ENCODE measurements at regions not wholly inside any gene's neighbourhood (a gene's known extent, or its start where the extent isn't known, plus 50 kb on each side); places are given as distances from the start of the nearest gene placed in this dataset.

DNA sequence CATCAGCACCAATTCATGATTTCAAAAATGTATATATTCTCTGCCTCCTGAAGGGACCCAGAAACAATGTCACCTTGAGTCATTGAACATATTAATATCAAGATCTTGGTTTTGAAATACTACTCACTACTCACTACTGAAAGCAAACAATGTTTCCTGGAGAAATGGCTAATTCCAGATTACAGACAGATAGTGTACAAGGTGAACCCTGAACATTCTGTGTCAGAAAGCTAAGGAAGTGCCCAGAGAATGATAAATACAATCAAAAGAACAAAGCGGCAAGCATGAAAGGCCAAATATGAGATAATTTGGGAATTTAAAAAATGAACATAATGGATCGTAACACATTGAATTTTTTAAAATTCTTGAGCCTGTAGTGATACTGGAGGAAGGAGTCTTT lies 101.5 kb upstream of the TENT5A start:
- no peak overlapping the region for H3K4me3 Mint-ChIP-seq
- 95% methylated on average over 2 of the region's 2 CpGs for WGBS (ENCODE audit: insufficient coverage)
- H3K4me1 ChIP-seq (ENCODE audit: control insufficient read depth, insufficient read depth, low read length): no peaks in the 10 kb centered on the region
- H3K9me3 Mint-ChIP-seq: no peaks in the 10 kb centered on the region
- no peaks in the 10 kb centered on the region for H3K36me3 Mint-ChIP-seq
- intact Hi-C loops (cut with micrococcal nuclease): no loop called here
- H3K36me3 ChIP-seq (ENCODE audit: control insufficient read depth, insufficient read depth, low read length): no peaks in the 10 kb centered on the region
- no peak overlapping the region for H3K4me3 ChIP-seq (ENCODE audit: low read length)
- H3K27ac Mint-ChIP-seq: no peak overlapping the region
- no peaks in the 10 kb centered on the region for H3K27me3 ChIP-seq (ENCODE audit: control insufficient read depth, insufficient read depth, low read length)
- ATAC-seq (no peak), DNase-seq (no peak)
- no peaks in the 10 kb centered on the region for H3K9me3 ChIP-seq (ENCODE audit: control insufficient read depth, insufficient read depth, low read length)
- H3K27ac ChIP-seq (ENCODE audit: low read length): no peak overlapping the region
- TF ChIP-seq, protein P1, sequence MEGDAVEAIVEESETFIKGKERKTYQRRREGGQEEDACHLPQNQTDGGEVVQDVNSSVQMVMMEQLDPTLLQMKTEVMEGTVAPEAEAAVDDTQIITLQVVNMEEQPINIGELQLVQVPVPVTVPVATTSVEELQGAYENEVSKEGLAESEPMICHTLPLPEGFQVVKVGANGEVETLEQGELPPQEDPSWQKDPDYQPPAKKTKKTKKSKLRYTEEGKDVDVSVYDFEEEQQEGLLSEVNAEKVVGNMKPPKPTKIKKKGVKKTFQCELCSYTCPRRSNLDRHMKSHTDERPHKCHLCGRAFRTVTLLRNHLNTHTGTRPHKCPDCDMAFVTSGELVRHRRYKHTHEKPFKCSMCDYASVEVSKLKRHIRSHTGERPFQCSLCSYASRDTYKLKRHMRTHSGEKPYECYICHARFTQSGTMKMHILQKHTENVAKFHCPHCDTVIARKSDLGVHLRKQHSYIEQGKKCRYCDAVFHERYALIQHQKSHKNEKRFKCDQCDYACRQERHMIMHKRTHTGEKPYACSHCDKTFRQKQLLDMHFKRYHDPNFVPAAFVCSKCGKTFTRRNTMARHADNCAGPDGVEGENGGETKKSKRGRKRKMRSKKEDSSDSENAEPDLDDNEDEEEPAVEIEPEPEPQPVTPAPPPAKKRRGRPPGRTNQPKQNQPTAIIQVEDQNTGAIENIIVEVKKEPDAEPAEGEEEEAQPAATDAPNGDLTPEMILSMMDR (IDR thresholded peaks at IDR 0.05): no peak
- no peaks in the 10 kb centered on the region for H3K4me1 Mint-ChIP-seq
- peaks cover 0 to 4% of the 10 kb centered on the region in 2 donors for H3K27me3 Mint-ChIP-seq (ENCODE audit: low read depth in 2 of 2)

DNA sequence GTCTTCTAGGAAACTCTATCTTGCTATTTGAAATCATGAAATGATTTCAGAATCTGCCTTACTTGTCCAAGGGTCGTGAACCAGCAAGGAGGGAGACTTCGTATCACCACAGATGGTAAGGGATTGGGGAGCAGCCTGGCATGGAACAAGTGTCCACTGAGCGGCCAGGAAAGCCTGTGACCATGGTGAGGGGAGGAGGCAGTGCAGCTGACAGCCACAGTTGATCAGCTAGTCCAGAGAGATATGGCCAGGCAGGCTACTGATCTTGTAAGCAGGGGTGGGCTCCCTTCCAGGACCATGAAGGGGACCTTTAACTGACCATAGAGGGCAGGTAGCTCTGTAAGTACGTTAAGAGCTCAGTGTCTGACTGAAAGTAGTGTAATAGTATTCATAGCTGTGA lies 96.8 kb upstream of the TENT5A start:
- Mint-ChIP-seq H3K36me3 (no peaks in the 10 kb centered on the region), H3K4me1 (no peaks in the 10 kb centered on the region), H3K4me3 (no peak overlapping the region), H3K9me3 (peaks cover 0 to 2% of the 10 kb centered on the region in 2 donors), H3K27me3 (ENCODE audit: low read depth in 2 of 2) (peaks cover 0 to 4% of the 10 kb centered on the region in 2 donors), H3K27ac (no peak overlapping the region)
- TF ChIP-seq, protein P1 (IDR thresholded peaks at IDR 0.05): no peak
- Histone ChIP-seq H3K27ac (ENCODE audit: low read length) (no peak overlapping the region), H3K4me1 (ENCODE audit: control insufficient read depth, insufficient read depth, low read length) (no peaks in the 10 kb centered on the region), H3K27me3 (ENCODE audit: control insufficient read depth, insufficient read depth, low read length) (no peaks in the 10 kb centered on the region), H3K4me3 (ENCODE audit: low read length) (no peak overlapping the region), H3K9me3 (ENCODE audit: control insufficient read depth, insufficient read depth, low read length) (no peaks in the 10 kb centered on the region), H3K36me3 (ENCODE audit: control insufficient read depth, insufficient read depth, low read length) (no peaks in the 10 kb centered on the region)
- intact Hi-C loops (cut with micrococcal nuclease): no loop called here
- WGBS (ENCODE audit: insufficient coverage): 84% methylated on average over 4 of the region's 4 CpGs
- DNase-seq (no peak), ATAC-seq (no peak)

GRCh38 chr6:81847866-81848265 lies 95.4 kb upstream of the TENT5A start:
- no peak for DNase-seq
- no peak overlapping the region for H3K4me3 Mint-ChIP-seq
- Histone ChIP-seq H3K4me1 (ENCODE audit: control insufficient read depth, insufficient read depth, low read length) (no peaks in the 10 kb centered on the region), H3K9me3 (ENCODE audit: control insufficient read depth, insufficient read depth, low read length) (no peaks in the 10 kb centered on the region), H3K4me3 (ENCODE audit: low read length) (no peak overlapping the region), H3K27ac (ENCODE audit: low read length) (no peak overlapping the region), H3K27me3 (ENCODE audit: control insufficient read depth, insufficient read depth, low read length) (no peaks in the 10 kb centered on the region), H3K36me3 (ENCODE audit: control insufficient read depth, insufficient read depth, low read length) (no peaks in the 10 kb centered on the region)
- H3K4me1 Mint-ChIP-seq: no peaks in the 10 kb centered on the region
- WGBS (ENCODE audit: insufficient coverage): 73% methylated on average over 3 of the region's 3 CpGs
- no peak overlapping the region for H3K27ac Mint-ChIP-seq
- TF ChIP-seq, protein P1 (IDR thresholded peaks at IDR 0.05): no peak
- H3K36me3 Mint-ChIP-seq: no peaks in the 10 kb centered on the region
- intact Hi-C loops (cut with micrococcal nuclease): no loop called here
- H3K27me3 Mint-ChIP-seq (ENCODE audit: low read depth in 2 of 2): peaks cover 0 to 4% of the 10 kb centered on the region in 2 donors
- ATAC-seq: no peak
- peaks cover 0 to 2% of the 10 kb centered on the region in 2 donors for H3K9me3 Mint-ChIP-seq

DNA sequence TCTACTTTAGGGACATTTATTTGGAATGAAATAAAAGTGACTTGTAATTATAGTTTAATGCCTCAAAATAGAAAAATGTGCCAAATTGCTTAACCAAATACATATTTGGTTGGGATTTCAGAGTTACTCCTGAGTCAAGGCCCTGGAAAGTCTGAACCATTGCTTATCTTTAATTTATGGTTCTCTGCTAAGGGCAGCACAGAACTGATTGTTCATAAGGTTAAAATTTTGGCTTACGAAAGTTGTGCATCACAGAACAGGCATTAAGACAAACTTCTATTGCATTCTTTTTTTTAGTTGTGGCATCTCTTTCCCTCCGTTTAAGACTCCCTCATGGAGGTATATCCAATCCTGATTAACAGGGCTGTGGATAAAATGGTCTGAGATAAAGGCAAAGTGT lies 92.2 kb upstream of the TENT5A start:
- Mint-ChIP-seq H3K27ac (no peak overlapping the region), H3K9me3 (peaks cover 0 to 2% of the 10 kb centered on the region in 2 donors), H3K27me3 (ENCODE audit: low read depth in 2 of 2) (peaks cover 0 to 4% of the 10 kb centered on the region in 2 donors), H3K36me3 (no peaks in the 10 kb centered on the region), H3K4me1 (no peaks in the 10 kb centered on the region), H3K4me3 (no peak overlapping the region)
- 94% methylated on average over 1 of the region's 2 CpGs for WGBS (ENCODE audit: insufficient coverage)
- intact Hi-C loops (cut with micrococcal nuclease): no loop called here
- no peaks in the 10 kb centered on the region for H3K36me3 ChIP-seq (ENCODE audit: control insufficient read depth, insufficient read depth, low read length)
- H3K9me3 ChIP-seq (ENCODE audit: control insufficient read depth, insufficient read depth, low read length): no peaks in the 10 kb centered on the region
- TF ChIP-seq, protein P1 (IDR thresholded peaks at IDR 0.05): no peak
- H3K4me1 ChIP-seq (ENCODE audit: control insufficient read depth, insufficient read depth, low read length): no peaks in the 10 kb centered on the region
- ATAC-seq (no peak), DNase-seq (no peak)
- H3K27me3 ChIP-seq (ENCODE audit: control insufficient read depth, insufficient read depth, low read length): no peaks in the 10 kb centered on the region
- H3K4me3 ChIP-seq (ENCODE audit: low read length): no peak overlapping the region
- H3K27ac ChIP-seq (ENCODE audit: low read length): no peak overlapping the region
